ENCODE measurements at regions not wholly inside any gene's neighbourhood (a gene's known extent, or its start where the extent isn't known, plus 50 kb on each side); places are given as distances from the start of the nearest gene placed in this dataset.

DNA sequence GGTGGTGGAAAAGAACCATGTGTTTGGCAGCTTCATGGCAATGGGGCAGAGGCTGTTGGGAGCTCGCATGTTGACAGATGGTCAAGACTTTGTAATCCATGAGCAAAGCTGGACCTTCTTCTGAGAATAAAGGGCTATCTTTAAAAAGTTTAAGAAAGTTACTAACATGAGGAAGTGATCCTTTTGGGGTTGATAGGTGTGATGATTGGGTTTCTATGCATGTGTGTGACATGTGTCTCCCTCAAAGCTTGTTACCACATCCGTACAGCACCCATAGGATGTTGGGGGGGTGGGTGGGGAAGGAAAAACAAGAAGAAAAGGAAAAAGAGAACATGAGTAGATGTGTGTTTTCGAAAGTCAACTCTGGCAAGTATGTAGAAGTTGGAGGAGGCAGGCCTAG lies 123.0 kb upstream of the TLR3 start:
- ATAC-seq (ENCODE audit: low read depth) (no peak), DNase-seq (no peak)
- WGBS (ENCODE audit: insufficient coverage): 100% methylated on average over 1 of the region's 3 CpGs
- Histone ChIP-seq H3K4me2 (replicated peaks; ENCODE audit: low read depth, low read length, poor library complexity, severe bottlenecking) (no peak overlapping the region), H3K27me3 (replicated peaks in 1 of 4; ENCODE audit: control extremely low read depth in 1 of 4, control insufficient read depth in 3 of 4, insufficient read depth in 4 of 4, low read length in 3 of 4) (peaks cover 0 to 5% (median 0%) of the 10 kb centered on the region in 4 experiments), H2AFZ (ENCODE audit: insufficient read depth, low read depth, low read length, poor library complexity, severe bottlenecking) (no peak overlapping the region), H4K20me1 (ENCODE audit: control insufficient read depth, insufficient read depth, low read length, poor library complexity, severe bottlenecking) (no peaks in the 10 kb centered on the region), H3K4me1 (ENCODE audit: control insufficient read depth in 2 of 2, insufficient read depth in 2 of 2, low read length in 2 of 2) (no peaks in the 10 kb centered on the region), H3K4me3 (ENCODE audit: control extremely low read depth in 1 of 5, extremely low read depth in 1 of 5, insufficient read depth in 1 of 5, low read depth in 2 of 5, low read length in 4 of 5) (no peak overlapping the region), H3K27ac (ENCODE audit: low read length in 2 of 2) (no peak overlapping the region), H3K79me2 (ENCODE audit: control insufficient read depth, insufficient read depth, low read length) (no peaks in the 10 kb centered on the region), H3K9ac (ENCODE audit: low read length) (no peak overlapping the region), H3K9me3 (ENCODE audit: control extremely low read depth in 1 of 3, control insufficient read depth in 2 of 3, insufficient read depth in 1 of 3, low read length in 2 of 3) (no peaks in the 10 kb centered on the region), H3K36me3 (replicated peaks in 1 of 2; ENCODE audit: control extremely low read depth in 1 of 2, control insufficient read depth in 1 of 2, extremely low read depth in 1 of 2, insufficient read depth in 2 of 2, low read length in 1 of 2) (no peaks in the 10 kb centered on the region)
- TF ChIP-seq, protein P1, sequence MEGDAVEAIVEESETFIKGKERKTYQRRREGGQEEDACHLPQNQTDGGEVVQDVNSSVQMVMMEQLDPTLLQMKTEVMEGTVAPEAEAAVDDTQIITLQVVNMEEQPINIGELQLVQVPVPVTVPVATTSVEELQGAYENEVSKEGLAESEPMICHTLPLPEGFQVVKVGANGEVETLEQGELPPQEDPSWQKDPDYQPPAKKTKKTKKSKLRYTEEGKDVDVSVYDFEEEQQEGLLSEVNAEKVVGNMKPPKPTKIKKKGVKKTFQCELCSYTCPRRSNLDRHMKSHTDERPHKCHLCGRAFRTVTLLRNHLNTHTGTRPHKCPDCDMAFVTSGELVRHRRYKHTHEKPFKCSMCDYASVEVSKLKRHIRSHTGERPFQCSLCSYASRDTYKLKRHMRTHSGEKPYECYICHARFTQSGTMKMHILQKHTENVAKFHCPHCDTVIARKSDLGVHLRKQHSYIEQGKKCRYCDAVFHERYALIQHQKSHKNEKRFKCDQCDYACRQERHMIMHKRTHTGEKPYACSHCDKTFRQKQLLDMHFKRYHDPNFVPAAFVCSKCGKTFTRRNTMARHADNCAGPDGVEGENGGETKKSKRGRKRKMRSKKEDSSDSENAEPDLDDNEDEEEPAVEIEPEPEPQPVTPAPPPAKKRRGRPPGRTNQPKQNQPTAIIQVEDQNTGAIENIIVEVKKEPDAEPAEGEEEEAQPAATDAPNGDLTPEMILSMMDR (IDR thresholded peaks at IDR 0.05): no peak
- TF ChIP-seq EZH2 (IDR thresholded peaks at IDR 0.05; ENCODE audit: borderline replicate concordance, insufficient read depth, low read depth, low read length, poor library complexity, severe bottlenecking): no peak
- no peak overlapping the region for H3K27ac Mint-ChIP-seq
- no peaks in the 10 kb centered on the region for H3K9me3 Mint-ChIP-seq (ENCODE audit: insufficient read depth)
- intact Hi-C loops (cut with micrococcal nuclease): no loop called here
- H3K4me1 Mint-ChIP-seq: no peaks in the 10 kb centered on the region
- no peak overlapping the region for H3K4me3 Mint-ChIP-seq
- H3K27me3 Mint-ChIP-seq: peaks cover 4% of the 10 kb centered on the region
- ChIA-PET CTCF (no interaction called here), POLR2A (no interaction called here)

DNA sequence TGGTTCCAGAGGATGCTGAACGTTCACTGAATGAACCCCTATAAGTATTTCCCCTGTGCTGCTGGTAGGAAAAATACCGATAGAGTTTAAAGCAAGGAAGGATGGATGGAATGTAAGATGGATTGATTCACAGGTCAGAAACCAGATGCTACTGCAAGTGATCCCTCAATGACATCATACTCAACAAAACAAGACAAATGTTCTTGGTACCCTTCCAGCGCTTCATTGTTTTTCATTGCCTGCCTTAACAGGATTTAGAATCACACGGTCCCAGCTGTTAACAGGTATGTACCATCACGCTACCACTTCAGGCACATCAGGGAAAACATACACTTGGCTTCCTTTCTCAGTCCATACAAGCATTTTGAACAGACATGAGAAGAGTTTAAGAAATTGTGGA lies 118.1 kb upstream of the TLR3 start:
- Histone ChIP-seq H3K9me3 (ENCODE audit: control extremely low read depth in 1 of 3, control insufficient read depth in 2 of 3, insufficient read depth in 1 of 3, low read length in 2 of 3) (no peaks in the 10 kb centered on the region), H3K4me1 (ENCODE audit: control insufficient read depth in 2 of 2, insufficient read depth in 2 of 2, low read length in 2 of 2) (no peaks in the 10 kb centered on the region), H3K27me3 (replicated peaks in 1 of 4; ENCODE audit: control extremely low read depth in 1 of 4, control insufficient read depth in 3 of 4, insufficient read depth in 4 of 4, low read length in 3 of 4) (peaks cover 0 to 5% (median 0%) of the 10 kb centered on the region in 4 experiments), H3K4me2 (replicated peaks; ENCODE audit: low read depth, low read length, poor library complexity, severe bottlenecking) (no peak overlapping the region), H4K20me1 (ENCODE audit: control insufficient read depth, insufficient read depth, low read length, poor library complexity, severe bottlenecking) (no peaks in the 10 kb centered on the region), H3K4me3 (ENCODE audit: control extremely low read depth in 1 of 5, extremely low read depth in 1 of 5, insufficient read depth in 1 of 5, low read depth in 2 of 5, low read length in 4 of 5) (no peak overlapping the region), H3K79me2 (ENCODE audit: control insufficient read depth, insufficient read depth, low read length) (no peaks in the 10 kb centered on the region), H2AFZ (ENCODE audit: insufficient read depth, low read depth, low read length, poor library complexity, severe bottlenecking) (no peak overlapping the region), H3K36me3 (replicated peaks in 1 of 2; ENCODE audit: control extremely low read depth in 1 of 2, control insufficient read depth in 1 of 2, extremely low read depth in 1 of 2, insufficient read depth in 2 of 2, low read length in 1 of 2) (no peaks in the 10 kb centered on the region), H3K9ac (ENCODE audit: low read length) (no peak overlapping the region), H3K27ac (ENCODE audit: low read length in 2 of 2) (no peak overlapping the region)
- ChIA-PET POLR2A (no interaction called here), CTCF (no interaction called here)
- DNase-seq (no peak), ATAC-seq (ENCODE audit: low read depth) (no peak)
- Mint-ChIP-seq H3K9me3 (ENCODE audit: insufficient read depth) (no peaks in the 10 kb centered on the region), H3K27me3 (peaks cover 14% of the 10 kb centered on the region), H3K4me3 (no peak overlapping the region), H3K27ac (no peak overlapping the region), H3K4me1 (no peaks in the 10 kb centered on the region)
- TF ChIP-seq EZH2 (IDR thresholded peaks at IDR 0.05; ENCODE audit: borderline replicate concordance, insufficient read depth, low read depth, low read length, poor library complexity, severe bottlenecking): no peak
- TF ChIP-seq, protein P1 (IDR thresholded peaks at IDR 0.05): no peak
- intact Hi-C loops (cut with micrococcal nuclease): no loop called here
- whole genome bisulfite sequencing (ENCODE audit: insufficient coverage): 100% methylated on average over 3 of the region's 5 CpGs
